SK-N-SH (cell line): ENCODE measurements at regions not wholly inside any gene's neighbourhood (a gene's known extent, or its start where the extent isn't known, plus 50 kb on each side); places are given as distances from the start of the nearest gene placed in this dataset.

Experiments
- CTCF ChIA-PET: fragments of 300-600, 350-600 bp; formaldehyde crosslinking; extraction: SDS; loops from one replicate; lab custom pipeline; 2021; lab: Yijun Ruan, JAX
- POLR2A ChIA-PET: fragments of 350-600 bp; sonication (Branson Sonifier 250); formaldehyde crosslinking; extraction: SDS; loops from one replicate; lab custom pipeline; 2020; ENCODE audit warnings: antibody characterized with exemption, inconsistent platforms; lab: Yijun Ruan, JAX
- DNase-seq: peaks from one replicate; pipeline ENCODE4 v3.0.0; 2012
- H2AFZ ChIP-seq: fragments of 200-600 bp; sonication (generic); 2 replicates; pipeline ENCODE4 v1.8.1; 2016; ENCODE audit warnings: antibody characterized with exemption, mild to moderate bottlenecking, low read depth
- H3F3A ChIP-seq: fragments of 200-600 bp; sonication (generic); replicated peaks from 2 replicates; pipeline ENCODE3; 2016; ENCODE audit warnings: antibody characterized with exemption, mild to moderate bottlenecking; ENCODE audit not compliant: insufficient read depth
- H3K27ac ChIP-seq, 2 experiments: fragments of 200-500 bp in 1 of 2; fragments of 200-600 bp in 1 of 2; sonication (Bioruptor generic) in 1 of 2; sonication (generic), shearing (Covaris generic) in 1 of 2; 2 replicates each; pipeline versions ENCODE4 v1.5.1 to v1.6.1; 2014 to 2016; ENCODE audit warnings: low read depth in 2 of 2, inconsistent platforms in 1 of 2, low read length in 1 of 2, mild to moderate bottlenecking in 1 of 2, mixed read lengths in 1 of 2
- H3K27me3 ChIP-seq: fragments of 200-600 bp; sonication (generic), shearing (Covaris generic); 2 replicates; pipeline ENCODE4 v1.6.1; 2016; ENCODE audit warnings: mixed run types; ENCODE audit not compliant: insufficient read depth
- H3K36me3 ChIP-seq, 2 experiments: fragments of 200-500 bp in 1 of 2; fragments of 200-600 bp in 1 of 2; sonication (Bioruptor generic) in 1 of 2; sonication (generic) in 1 of 2; replicated peaks in 1 of 2; 2 replicates each; pipeline versions ENCODE3 to v1.5.1; 2014 to 2016; ENCODE audit warnings: low read length in 1 of 2, mild to moderate bottlenecking in 1 of 2; ENCODE audit not compliant: insufficient read depth in 2 of 2, control insufficient read depth in 1 of 2
- H3K4me1 ChIP-seq, 2 experiments: fragments of 200-500 bp in 1 of 2; fragments of 200-600 bp in 1 of 2; sonication (Bioruptor generic) in 1 of 2; sonication (generic), shearing (Covaris generic) in 1 of 2; 2 replicates each; pipeline versions ENCODE4 v1.5.1 to v1.6.1; 2014 to 2016; ENCODE audit warnings: low read depth in 1 of 2, low read length in 1 of 2, mixed run types in 1 of 2; ENCODE audit not compliant: insufficient read depth in 2 of 2, control insufficient read depth in 1 of 2
- H3K4me2 ChIP-seq: fragments of 200-600 bp; sonication (generic), shearing (Covaris generic); 2 replicates; pipeline ENCODE4 v1.6.1; 2017; ENCODE audit warnings: mixed run types
- H3K4me3 ChIP-seq, 2 experiments: fragments of 200-500 bp in 1 of 2; fragments of 200-600 bp in 1 of 2; sonication (Bioruptor generic) in 1 of 2; sonication (generic), shearing (Covaris generic) in 1 of 2; 2 replicates each; pipeline versions ENCODE4 v1.5.1 to v1.8.1; 2014 to 2016; ENCODE audit warnings: low read depth in 2 of 2, inconsistent platforms in 1 of 2, low read length in 1 of 2, mild to moderate bottlenecking in 1 of 2, mixed read lengths in 1 of 2, moderate library complexity in 1 of 2
- H3K79me2 ChIP-seq: fragments of 200-600 bp; sonication (generic); 2 replicates; pipeline ENCODE4 v1.8.1; 2017; ENCODE audit warnings: mild to moderate bottlenecking; ENCODE audit not compliant: insufficient read depth
- H3K9ac ChIP-seq: fragments of 200-600 bp; sonication (generic); 2 replicates; pipeline ENCODE4 v1.6.1; 2017; ENCODE audit warnings: mixed run types
- H3K9me2 ChIP-seq: fragments of 200-600 bp; sonication (generic); 2 replicates; pipeline ENCODE4 v1.6.1; 2017; ENCODE audit warnings: mixed run types
- H3K9me3 ChIP-seq: fragments of 200-600 bp; sonication (generic); 2 replicates; pipeline ENCODE4 v1.6.1; 2017; ENCODE audit warnings: mixed run types, mild to moderate bottlenecking, moderate library complexity
- H4K20me1 ChIP-seq: fragments of 200-600 bp; sonication (generic); 2 replicates; pipeline ENCODE4 v1.6.1; 2017; ENCODE audit warnings: mild to moderate bottlenecking, mixed run types; ENCODE audit not compliant: insufficient read depth
- ELF1 ChIP-seq: IDR thresholded peaks from 2 replicates; pipeline ENCODE4 v1.4.0; 2012
- EP300 ChIP-seq, 2 experiments: IDR thresholded peaks; 2 replicates each; pipeline versions ENCODE4 v1.4.0 to v1.6.1; 2012; ENCODE audit warnings: borderline replicate concordance in 1 of 2, low read depth in 1 of 2, low read length in 1 of 2
- FOXM1 ChIP-seq: IDR thresholded peaks from 2 replicates; pipeline ENCODE4 v1.4.0; 2012; ENCODE audit warnings: low read depth, mild to moderate bottlenecking
- GATA2 ChIP-seq: sonication (generic); formaldehyde crosslinking; IDR thresholded peaks from 2 replicates; pipeline ENCODE4 v1.5.0; 2020; ENCODE audit warnings: mild to moderate bottlenecking, missing genetic modification reagents
- MEF2A ChIP-seq: IDR thresholded peaks from 2 replicates; pipeline ENCODE4 v1.4.0; 2012; ENCODE audit warnings: low read depth, borderline replicate concordance
- MXI1 ChIP-seq: IDR thresholded peaks from 2 replicates; pipeline ENCODE4 v1.6.1; 2012; ENCODE audit warnings: mild to moderate bottlenecking, low read depth, low read length, improper control_type of control experiment
- NFIC ChIP-seq: IDR thresholded peaks from 2 replicates; pipeline ENCODE4 v1.4.0; 2012; ENCODE audit warnings: borderline replicate concordance
- NRF1 ChIP-seq: IDR thresholded peaks from 2 replicates; pipeline ENCODE4 v1.6.1; 2012; ENCODE audit warnings: low read depth, mild to moderate bottlenecking, low read length
- POLR2AphosphoS5 ChIP-seq: IDR thresholded peaks from 2 replicates; pipeline ENCODE4 v1.6.1; 2012; ENCODE audit warnings: low read depth, low read length
- RCOR1 ChIP-seq: fragments of 150-350 bp; IDR thresholded peaks from 2 replicates; pipeline ENCODE4 v1.6.1; 2017; ENCODE audit warnings: antibody characterized with exemption, low read length
- REST ChIP-seq: IDR thresholded peaks from 2 replicates; pipeline ENCODE4 v1.6.1; 2012; ENCODE audit warnings: mild to moderate bottlenecking, low read depth, low read length, moderate library complexity
- RFX5 ChIP-seq: IDR thresholded peaks from 2 replicates; pipeline ENCODE4 v1.6.1; 2012; ENCODE audit warnings: mild to moderate bottlenecking, improper control_type of control experiment, low read length
- RXRA ChIP-seq: IDR thresholded peaks from 2 replicates; pipeline ENCODE4 v1.4.0; 2012; ENCODE audit warnings: low read depth, mild to moderate bottlenecking, borderline replicate concordance
- SIN3A ChIP-seq: IDR thresholded peaks from 2 replicates; pipeline ENCODE4 v1.6.1; 2012; ENCODE audit warnings: low read depth, mild to moderate bottlenecking, low read length, moderate library complexity, borderline replicate concordance
- SMC3 ChIP-seq: IDR thresholded peaks from 2 replicates; pipeline ENCODE4 v1.6.1; 2012; ENCODE audit warnings: low read depth, low read length, improper control_type of control experiment
- TEAD4 ChIP-seq: IDR thresholded peaks from 2 replicates; pipeline ENCODE4 v1.4.0; 2012; ENCODE audit warnings: mild to moderate bottlenecking, borderline replicate concordance; ENCODE audit not compliant: insufficient read depth
- YY1 ChIP-seq: IDR thresholded peaks from 2 replicates; pipeline ENCODE4 v1.4.0; 2012; ENCODE audit warnings: low read depth, mild to moderate bottlenecking
- WGBS: methylation state at CpG from one replicate; pipeline ENCODE4 v1.1.6; 2017; ENCODE audit warnings: low lambda C conversion rate; 5-methylcytosine and 5-hydroxymethylcytosine counted together
- TF ChIP-seq, protein P1 (sequence below): fragments of 150-350 bp; IDR thresholded peaks from 2 replicates; pipeline ENCODE4 v1.6.1; 2017; ENCODE audit warnings: antibody characterized with exemption, low read length, low read depth, borderline replicate concordance
- TF ChIP-seq, protein P2 (sequence below): fragments of 200-600 bp; sonication (generic); IDR thresholded peaks from 2 replicates; pipeline ENCODE4 v1.6.1; 2017; ENCODE audit warnings: antibody characterized with exemption, mild to moderate bottlenecking, moderate library complexity

DNA sequence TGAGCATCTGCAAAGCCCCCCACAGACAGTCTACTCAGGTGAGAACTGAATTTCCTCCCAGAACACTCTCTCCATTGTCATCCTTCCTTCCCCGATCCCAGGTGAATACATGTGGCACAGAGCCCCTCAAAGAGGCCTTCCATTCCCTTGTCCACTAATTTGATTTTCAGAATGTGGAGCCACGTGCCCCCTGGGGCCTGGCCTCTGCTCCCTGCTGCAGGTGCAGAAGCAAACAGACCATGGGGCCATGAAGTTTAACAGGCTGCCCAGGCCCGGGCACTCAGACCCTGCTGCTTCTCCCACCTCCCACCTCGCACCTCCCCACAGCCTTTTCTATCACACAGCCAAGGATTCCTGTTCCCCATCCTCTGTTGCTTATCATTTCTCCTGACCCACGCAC is 243.8 kb upstream of the RAB4A start:
- 87% methylated on average over 5 of the region's 5 CpGs for WGBS
- H3K4me2 ChIP-seq, result no peak overlapping the region
- H3K9me3 ChIP-seq, result no peaks in the 10 kb centered on the region
- H3K4me1 ChIP-seq, result peaks cover 15 to 25% of the 10 kb centered on the region in 2 experiments; a peak in 2 of 4 replicates
- H3K9ac ChIP-seq, result no peak overlapping the region
- no peaks in the 10 kb centered on the region for H3K27me3 ChIP-seq
- no peak overlapping the region for H2AFZ ChIP-seq
- H3K9me2 ChIP-seq, result no peaks in the 10 kb centered on the region
- no peak for DNase-seq
- H4K20me1 ChIP-seq, result no peaks in the 10 kb centered on the region
- no peak overlapping the region for H3K27ac ChIP-seq
- no peaks in the 10 kb centered on the region for H3K79me2 ChIP-seq
- no peaks in the 10 kb centered on the region for H3F3A ChIP-seq
- H3K4me3 ChIP-seq, result no peak overlapping the region
- no peak for TF ChIP-seq NRF1
- TF ChIP-seq, protein P1, sequence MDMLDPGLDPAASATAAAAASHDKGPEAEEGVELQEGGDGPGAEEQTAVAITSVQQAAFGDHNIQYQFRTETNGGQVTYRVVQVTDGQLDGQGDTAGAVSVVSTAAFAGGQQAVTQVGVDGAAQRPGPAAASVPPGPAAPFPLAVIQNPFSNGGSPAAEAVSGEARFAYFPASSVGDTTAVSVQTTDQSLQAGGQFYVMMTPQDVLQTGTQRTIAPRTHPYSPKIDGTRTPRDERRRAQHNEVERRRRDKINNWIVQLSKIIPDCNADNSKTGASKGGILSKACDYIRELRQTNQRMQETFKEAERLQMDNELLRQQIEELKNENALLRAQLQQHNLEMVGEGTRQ, result no peak
- TF ChIP-seq MXI1, result no peak
- no peak for TF ChIP-seq GATA2 (CRISPR knock-in tag)
- TF ChIP-seq EP300 (IDR thresholded peaks at IDR 0.05; ENCODE audit: borderline replicate concordance in 1 of 2, low read depth in 1 of 2, low read length in 1 of 2), result no peak
- TF ChIP-seq MEF2A, result no peak
- TF ChIP-seq RXRA, result no peak
- TF ChIP-seq RCOR1, result no peak
- TF ChIP-seq TEAD4, result no peak
- TF ChIP-seq, protein P2, sequence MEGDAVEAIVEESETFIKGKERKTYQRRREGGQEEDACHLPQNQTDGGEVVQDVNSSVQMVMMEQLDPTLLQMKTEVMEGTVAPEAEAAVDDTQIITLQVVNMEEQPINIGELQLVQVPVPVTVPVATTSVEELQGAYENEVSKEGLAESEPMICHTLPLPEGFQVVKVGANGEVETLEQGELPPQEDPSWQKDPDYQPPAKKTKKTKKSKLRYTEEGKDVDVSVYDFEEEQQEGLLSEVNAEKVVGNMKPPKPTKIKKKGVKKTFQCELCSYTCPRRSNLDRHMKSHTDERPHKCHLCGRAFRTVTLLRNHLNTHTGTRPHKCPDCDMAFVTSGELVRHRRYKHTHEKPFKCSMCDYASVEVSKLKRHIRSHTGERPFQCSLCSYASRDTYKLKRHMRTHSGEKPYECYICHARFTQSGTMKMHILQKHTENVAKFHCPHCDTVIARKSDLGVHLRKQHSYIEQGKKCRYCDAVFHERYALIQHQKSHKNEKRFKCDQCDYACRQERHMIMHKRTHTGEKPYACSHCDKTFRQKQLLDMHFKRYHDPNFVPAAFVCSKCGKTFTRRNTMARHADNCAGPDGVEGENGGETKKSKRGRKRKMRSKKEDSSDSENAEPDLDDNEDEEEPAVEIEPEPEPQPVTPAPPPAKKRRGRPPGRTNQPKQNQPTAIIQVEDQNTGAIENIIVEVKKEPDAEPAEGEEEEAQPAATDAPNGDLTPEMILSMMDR, result no peak
- TF ChIP-seq SMC3, result no peak
- no peak for TF ChIP-seq FOXM1
- TF ChIP-seq, all 33 proteins: peak for 0
- CTCF ChIA-PET, result interaction anchor here (1.4 kb wide), 1 partner anchor 10 kb away, joined by 3 read pairs; no protein-coding TSS in a partner anchor
- POLR2A ChIA-PET, result no interaction called here
- H3K36me3 ChIP-seq, result no peaks in the 10 kb centered on the region

GRCh38 chr1:229027622-229028182 is 243.2 kb upstream of the RAB4A start:
- Histone ChIP-seq H2AFZ (peak overlapping the region; percentile 25; the same call in 1 of the 2 replicates), H3F3A (no peaks in the 10 kb centered on the region), H3K36me3 (no peaks in the 10 kb centered on the region), H3K27ac (no peak overlapping the region), H3K9me2 (no peaks in the 10 kb centered on the region), H3K4me2 (no peak overlapping the region), H3K4me1 (peaks cover 20 to 25% of the 10 kb centered on the region in 2 experiments; a peak in 2 of 4 replicates), H3K4me3 (no peak overlapping the region), H4K20me1 (no peaks in the 10 kb centered on the region), H3K9me3 (no peaks in the 10 kb centered on the region), H3K79me2 (no peaks in the 10 kb centered on the region), H3K9ac (no peak overlapping the region), H3K27me3 (no peaks in the 10 kb centered on the region)
- DNase-seq, result no peak
- 87% methylated on average over 8 of the region's 8 CpGs for WGBS
- ChIA-PET POLR2A (no interaction called here), CTCF (no interaction called here)
- TF ChIP-seq ELF1 (no peak), NFIC (no peak), RFX5 (no peak), REST (no peak), YY1 (no peak), SIN3A (no peak), RXRA (no peak), POLR2AphosphoS5 (no peak)
- TF ChIP-seq, protein P1, result no peak
